IPS DF 6.9 (cell line): ENCODE measurements at regions not wholly inside any gene's neighbourhood (a gene's known extent, or its start where the extent isn't known, plus 50 kb on each side); places are given as distances from the start of the nearest gene placed in this dataset.

ENCODE experiments used
- DNase-seq: peaks from one replicate; pipeline ENCODE4 v3.0.0-alpha.2; 2013; ENCODE audit warnings: low read depth, low spot score
- H3K27ac ChIP-seq: one replicate; pipeline ENCODE4 v1.5.1; 2013; ENCODE audit warnings: low read length, control low read depth
- H3K27me3 ChIP-seq: 2 replicates; pipeline ENCODE4 v1.6.1; 2013; ENCODE audit warnings: mild to moderate bottlenecking, low read length; ENCODE audit not compliant: control insufficient read depth, insufficient read depth
- H3K36me3 ChIP-seq: 2 replicates; pipeline ENCODE4 v1.6.1; 2013; ENCODE audit warnings: low read length; ENCODE audit not compliant: control insufficient read depth, insufficient read depth
- H3K4me1 ChIP-seq: 2 replicates; pipeline ENCODE4 v1.6.1; 2013; ENCODE audit warnings: low read length; ENCODE audit not compliant: control insufficient read depth, insufficient read depth
- H3K4me3 ChIP-seq: 2 replicates; pipeline ENCODE4 v1.5.1; 2013; ENCODE audit warnings: mild to moderate bottlenecking, low read length
- H3K9me3 ChIP-seq: 2 replicates; pipeline ENCODE4 v1.6.1; 2013; ENCODE audit warnings: low read length, inconsistent platforms; ENCODE audit not compliant: control insufficient read depth, insufficient read depth
- WGBS: extraction: QIAGEN DNeasy Blood & Tissue Kit; methylation state at CpG from one replicate; pipeline ENCODE4 v1.1.7; 2013; ENCODE audit warnings: mixed read lengths, missing lambda C conversion rate; ENCODE audit not compliant: insufficient read length, insufficient coverage; 5-methylcytosine and 5-hydroxymethylcytosine counted together

DNA sequence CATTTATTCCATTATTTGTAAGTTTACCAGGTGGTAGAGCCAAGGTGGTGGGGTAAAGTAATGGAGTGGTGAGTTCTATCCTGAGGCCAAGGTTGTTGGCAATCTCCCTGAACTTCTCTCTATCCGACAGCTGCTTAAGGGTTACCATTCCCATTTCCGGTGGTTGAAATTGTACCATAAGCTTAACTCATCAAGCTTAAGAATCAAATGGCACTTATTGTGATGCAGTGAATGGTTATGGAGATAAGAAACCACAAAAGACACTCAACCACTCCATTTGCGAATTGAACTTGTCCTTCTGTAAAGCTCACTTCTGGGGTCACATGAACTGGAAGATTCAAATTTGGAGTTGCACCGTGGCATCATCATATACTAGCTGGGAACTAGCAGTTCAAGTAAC lies 287.4 kb upstream of the SLCO3A1 start:
- H3K9me3 ChIP-seq: no peaks in the 10 kb centered on the region
- no peaks in the 10 kb centered on the region for H3K36me3 ChIP-seq
- no peak for DNase-seq
- no peak overlapping the region for H3K4me3 ChIP-seq
- H3K27ac ChIP-seq: no peak overlapping the region
- no CpG with 5 or more reads among the region's 4 CpGs for WGBS
- H3K4me1 ChIP-seq: 0 out of 2 replicates have a peak, but pooled peaks cover 1% of the 10 kb centered on the region
- no peaks in the 10 kb centered on the region for H3K27me3 ChIP-seq

DNA sequence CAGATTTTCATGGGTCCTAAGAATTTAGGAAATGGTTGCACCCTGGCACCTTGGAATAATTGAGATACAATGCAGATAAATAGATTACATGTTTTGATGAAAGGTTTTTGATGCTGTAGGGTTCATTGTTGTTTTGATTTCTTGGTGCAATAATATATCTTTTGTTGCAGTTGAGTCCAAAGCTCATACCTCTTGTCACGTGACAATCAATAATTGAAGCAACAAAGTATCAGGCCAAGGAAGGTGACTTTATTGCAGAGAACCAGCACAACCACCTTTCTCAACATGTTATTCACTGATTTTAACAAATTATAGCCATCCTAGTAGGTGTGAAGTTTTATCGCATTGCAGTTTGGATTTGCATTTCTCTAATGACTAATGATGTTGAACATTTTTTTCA lies 285.5 kb upstream of the SLCO3A1 start:
- H3K27me3 ChIP-seq: no peaks in the 10 kb centered on the region
- no peaks in the 10 kb centered on the region for H3K4me1 ChIP-seq
- H3K4me3 ChIP-seq: no peak overlapping the region
- H3K27ac ChIP-seq: no peak overlapping the region
- DNase-seq: no peak
- WGBS: no CpG with 5 or more reads among the region's 2 CpGs
- H3K36me3 ChIP-seq: no peaks in the 10 kb centered on the region
- H3K9me3 ChIP-seq: no peaks in the 10 kb centered on the region

- Histone ChIP-seq H3K27me3 (no peaks in the 10 kb centered on the region), H3K4me1 (no peaks in the 10 kb centered on the region), H3K9me3 (no peaks in the 10 kb centered on the region), H3K36me3 (no peaks in the 10 kb centered on the region), H3K4me3 (no peak overlapping the region), H3K27ac (no peak overlapping the region)
- no CpG with 5 or more reads among the region's 5 CpGs for WGBS
- DNase-seq: no peak
Observed at GRCh38 chr15:91572110-91572509, 281.4 kb upstream of the SLCO3A1 start.

DNA sequence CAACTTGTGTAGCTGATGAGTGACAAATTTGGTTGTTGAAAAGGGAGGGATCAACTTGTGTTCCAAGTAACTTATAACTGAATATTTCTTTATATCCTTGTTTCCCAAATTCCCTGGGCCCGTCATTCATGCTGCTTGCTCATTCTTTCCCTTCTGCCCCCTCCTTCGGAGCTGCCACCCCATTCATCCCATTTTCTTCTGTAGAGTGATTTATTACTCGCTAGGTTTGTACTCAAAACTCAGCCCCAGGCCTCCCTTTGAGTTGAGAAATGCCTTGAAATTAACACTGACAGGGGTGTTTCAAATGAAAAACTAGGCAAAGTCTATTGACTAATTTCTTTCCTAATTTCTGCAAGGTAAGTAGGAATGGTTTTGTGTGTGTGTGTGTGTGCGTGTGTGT lies 277.4 kb upstream of the SLCO3A1 start:
- Histone ChIP-seq H3K4me1 (no peaks in the 10 kb centered on the region), H3K27me3 (no peaks in the 10 kb centered on the region), H3K27ac (no peak overlapping the region), H3K4me3 (no peak overlapping the region), H3K36me3 (no peaks in the 10 kb centered on the region), H3K9me3 (no peaks in the 10 kb centered on the region)
- 100% methylated on average over 1 of the region's 4 CpGs for WGBS
- DNase-seq: no peak

- no CpG with 5 or more reads among the region's 6 CpGs for WGBS
- no peaks in the 10 kb centered on the region for H3K4me1 ChIP-seq
- H3K36me3 ChIP-seq: no peaks in the 10 kb centered on the region
- H3K27me3 ChIP-seq: no peaks in the 10 kb centered on the region
- H3K4me3 ChIP-seq: no peak overlapping the region
- DNase-seq: no peak
- no peak overlapping the region for H3K27ac ChIP-seq
- no peaks in the 10 kb centered on the region for H3K9me3 ChIP-seq
Observed at GRCh38 chr15:91578511-91578910, 275.0 kb upstream of the SLCO3A1 start.

DNA sequence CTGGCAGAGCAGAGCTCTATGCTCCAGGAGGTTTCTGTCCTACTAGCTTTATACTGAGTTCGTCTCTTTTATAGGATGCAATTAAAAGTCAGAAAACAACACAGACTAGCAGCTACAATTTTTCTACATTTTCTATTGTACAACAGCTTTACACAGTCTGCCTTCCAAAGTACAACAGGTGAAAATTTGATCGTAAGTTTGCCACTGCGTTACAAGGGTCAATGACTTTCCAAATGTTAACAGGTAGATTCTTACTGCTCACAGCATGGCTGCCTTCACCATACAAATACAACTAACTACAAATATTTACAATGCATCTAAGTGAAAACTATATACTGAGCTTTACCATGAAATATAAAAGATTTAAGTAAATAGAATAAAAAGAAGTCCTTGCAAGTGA lies 268.6 kb upstream of the SLCO3A1 start:
- Histone ChIP-seq H3K27me3 (no peaks in the 10 kb centered on the region), H3K4me3 (no peak overlapping the region), H3K9me3 (no peaks in the 10 kb centered on the region), H3K4me1 (no peaks in the 10 kb centered on the region), H3K36me3 (no peaks in the 10 kb centered on the region), H3K27ac (no peak overlapping the region)
- DNase-seq: no peak
- WGBS: no CpG with 5 or more reads among the region's 3 CpGs

- WGBS: no CpG with 5 or more reads among the region's 4 CpGs
- no peaks in the 10 kb centered on the region for H3K36me3 ChIP-seq
- H3K4me3 ChIP-seq: no peak overlapping the region
- H3K27me3 ChIP-seq: no peaks in the 10 kb centered on the region
- H3K27ac ChIP-seq: no peak overlapping the region
- no peaks in the 10 kb centered on the region for H3K9me3 ChIP-seq
- no peak for DNase-seq
- no peaks in the 10 kb centered on the region for H3K4me1 ChIP-seq
Observed at GRCh38 chr15:91586560-91586959, 266.9 kb upstream of the SLCO3A1 start.

DNA sequence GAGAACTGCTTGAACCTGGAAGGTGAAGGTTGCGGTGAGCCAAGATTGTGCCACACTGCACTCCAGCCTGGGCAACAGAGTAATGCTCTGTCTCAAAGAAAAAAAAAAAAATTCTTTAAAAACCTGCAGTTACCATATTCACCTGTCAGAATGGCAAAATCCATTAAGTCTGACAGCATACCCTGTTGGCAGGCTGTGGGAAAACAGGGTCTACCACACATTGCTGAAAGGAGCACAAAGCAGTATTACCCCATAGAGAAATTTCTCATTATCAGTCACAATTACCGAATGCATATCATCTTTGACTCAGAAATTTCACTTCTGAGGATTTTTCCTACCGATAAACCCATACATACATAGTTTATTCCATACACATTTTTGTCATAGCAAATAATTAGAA lies 264.1 kb upstream of the SLCO3A1 start:
- no peak for DNase-seq
- 100% methylated on average over 1 of the region's 3 CpGs for WGBS
- no peaks in the 10 kb centered on the region for H3K4me1 ChIP-seq
- no peaks in the 10 kb centered on the region for H3K27me3 ChIP-seq
- no peaks in the 10 kb centered on the region for H3K36me3 ChIP-seq
- H3K27ac ChIP-seq: no peak overlapping the region
- no peak overlapping the region for H3K4me3 ChIP-seq
- H3K9me3 ChIP-seq: no peaks in the 10 kb centered on the region

GRCh38 chr15:91592567-91592966 lies 260.9 kb upstream of the SLCO3A1 start:
- Histone ChIP-seq H3K4me3 (no peak overlapping the region), H3K27ac (no peak overlapping the region), H3K36me3 (no peaks in the 10 kb centered on the region), H3K27me3 (no peaks in the 10 kb centered on the region), H3K9me3 (no peaks in the 10 kb centered on the region), H3K4me1 (no peaks in the 10 kb centered on the region)
- no peak for DNase-seq
- no CpG with 5 or more reads among the region's 2 CpGs for WGBS

- Histone ChIP-seq H3K9me3 (no peaks in the 10 kb centered on the region), H3K27ac (no peak overlapping the region), H3K36me3 (no peaks in the 10 kb centered on the region), H3K4me3 (no peak overlapping the region), H3K27me3 (no peaks in the 10 kb centered on the region), H3K4me1 (no peaks in the 10 kb centered on the region)
- no peak for DNase-seq
Observed at GRCh38 chr15:91593067-91593466, 260.4 kb upstream of the SLCO3A1 start.

- WGBS: no CpG with 5 or more reads among the region's 1 CpG
- Histone ChIP-seq H3K4me3 (no peak overlapping the region), H3K36me3 (no peaks in the 10 kb centered on the region), H3K27ac (no peak overlapping the region), H3K9me3 (no peaks in the 10 kb centered on the region), H3K4me1 (no peaks in the 10 kb centered on the region), H3K27me3 (no peaks in the 10 kb centered on the region; the same call in 1 of the 2 replicates)
- DNase-seq: no peak
Observed at GRCh38 chr15:91593653-91594052, 259.9 kb upstream of the SLCO3A1 start.
